Stromal cell of bone marrow (primary cell): ENCODE measurements at regions not wholly inside any gene's neighbourhood (a gene's known extent, or its start where the extent isn't known, plus 50 kb on each side); places are given as distances from the start of the nearest gene placed in this dataset.
"Not testable (repeated sequence)": the region's sequence is repeated elsewhere in the genome, so short reads cannot be mapped to it uniquely, and the experiment has no call there.

Source experiments
- DNase-seq: peaks from one replicate; pipeline ENCODE4 v3.0.0-alpha.2; 2012; ENCODE audit warnings: low read depth

DNA sequence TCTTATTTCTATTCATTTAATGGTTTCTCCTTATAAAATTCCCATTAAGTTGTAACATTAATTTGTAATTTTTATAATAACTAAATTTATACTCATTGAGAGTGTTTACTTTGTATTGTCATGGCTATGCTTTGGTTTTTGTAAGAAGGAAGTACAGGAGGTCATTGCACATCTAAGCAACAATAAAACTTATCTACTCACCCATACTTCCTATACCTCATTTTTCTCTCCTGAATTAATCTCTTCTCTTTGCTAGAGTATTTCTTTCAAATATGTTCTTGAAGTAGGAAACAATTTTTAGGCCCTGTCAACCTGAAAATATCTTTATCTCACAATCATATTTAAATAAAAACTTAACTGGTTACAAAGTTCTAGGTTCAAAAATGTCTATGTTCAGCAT is 95.4 kb upstream of the WDR11 start:
- DNase-seq = no peak

DNA sequence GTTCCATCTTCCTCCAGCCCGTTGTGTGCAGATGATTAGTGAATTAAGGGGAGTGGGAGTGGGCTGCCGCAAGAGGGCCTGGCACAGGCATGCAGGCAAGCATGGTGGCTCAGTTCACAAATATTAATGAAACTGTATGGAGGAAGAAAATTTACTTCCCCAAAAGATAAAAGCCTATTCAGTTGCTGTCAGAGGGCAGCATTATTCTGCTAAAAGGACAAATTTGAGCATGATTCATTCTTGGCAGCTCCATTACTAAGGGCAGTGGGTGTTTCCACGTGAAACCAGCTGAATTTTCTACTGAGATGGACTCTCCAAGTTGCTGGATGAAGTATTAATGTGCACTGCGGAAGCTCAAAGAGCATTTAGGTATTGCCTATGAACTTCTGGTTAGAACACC is 90.9 kb upstream of the WDR11 start:
- no peak for DNase-seq

DNA sequence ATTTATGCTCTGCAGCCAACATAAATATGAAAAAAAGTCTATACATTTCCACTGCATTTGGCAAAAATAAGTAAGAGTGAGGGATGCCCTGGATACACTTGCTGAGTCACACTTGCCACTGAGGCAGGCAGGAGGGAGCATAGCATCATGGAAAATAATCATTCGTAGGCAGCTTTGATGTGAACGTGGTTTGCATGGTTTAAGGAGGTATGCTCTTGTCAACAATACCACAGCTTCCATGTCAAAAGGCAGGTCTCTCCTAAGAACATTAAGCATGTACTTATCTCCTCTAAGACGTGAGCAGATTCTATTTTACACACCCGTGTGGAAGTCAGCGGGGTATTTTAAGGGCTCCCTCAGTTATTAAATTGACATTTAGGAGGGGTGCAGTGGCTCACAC is 89.2 kb upstream of the WDR11 start:
- no peak for DNase-seq

DNA sequence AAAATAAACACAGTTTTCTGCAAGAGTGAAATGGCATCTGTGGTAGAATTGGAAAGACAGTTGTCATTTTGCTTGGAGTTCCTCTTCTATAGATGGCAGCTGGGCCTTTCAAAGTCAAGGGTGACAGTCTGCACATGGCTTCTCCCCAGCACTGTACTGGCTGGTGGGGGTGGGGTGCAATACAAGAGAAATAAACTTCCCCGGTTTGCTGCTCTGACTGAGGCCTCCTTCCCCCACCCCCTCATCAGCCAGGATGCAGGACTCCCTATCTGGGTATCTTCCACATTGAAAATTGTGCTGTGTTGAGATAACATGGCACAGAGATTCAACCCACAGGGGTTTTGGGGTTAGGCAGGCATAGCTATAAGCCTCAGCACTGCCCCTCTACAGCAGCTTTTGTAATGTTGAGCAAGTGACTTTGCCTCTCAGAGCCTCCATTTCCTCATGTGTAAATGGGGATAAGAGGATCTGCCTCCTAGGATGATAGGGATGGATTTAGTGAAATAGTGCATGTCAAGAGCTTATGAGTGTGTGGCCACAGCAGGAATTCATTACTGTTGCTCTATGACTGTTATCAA is 85.8 kb upstream of the WDR11 start:
- no peak for DNase-seq

DNA sequence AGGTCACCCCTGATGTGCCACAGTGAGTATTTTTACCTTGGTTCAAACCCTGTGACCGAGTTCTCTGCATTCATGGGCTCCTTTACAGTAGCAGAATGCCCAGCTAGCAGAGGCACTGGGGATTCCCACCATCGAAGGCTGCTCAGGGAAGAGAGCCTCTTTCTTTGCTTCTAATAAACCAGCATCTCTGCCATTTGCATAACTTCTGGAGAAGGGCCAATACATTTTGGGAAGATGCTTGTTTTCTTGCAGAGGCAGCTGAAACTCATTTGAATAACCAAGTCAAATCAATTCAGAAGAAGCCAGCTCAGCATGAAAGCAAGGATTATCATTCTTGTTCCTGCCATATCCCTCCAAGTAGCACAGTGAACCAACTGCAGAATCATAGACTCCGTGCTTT is 82.9 kb upstream of the WDR11 start:
- DNase-seq = no peak

DNA sequence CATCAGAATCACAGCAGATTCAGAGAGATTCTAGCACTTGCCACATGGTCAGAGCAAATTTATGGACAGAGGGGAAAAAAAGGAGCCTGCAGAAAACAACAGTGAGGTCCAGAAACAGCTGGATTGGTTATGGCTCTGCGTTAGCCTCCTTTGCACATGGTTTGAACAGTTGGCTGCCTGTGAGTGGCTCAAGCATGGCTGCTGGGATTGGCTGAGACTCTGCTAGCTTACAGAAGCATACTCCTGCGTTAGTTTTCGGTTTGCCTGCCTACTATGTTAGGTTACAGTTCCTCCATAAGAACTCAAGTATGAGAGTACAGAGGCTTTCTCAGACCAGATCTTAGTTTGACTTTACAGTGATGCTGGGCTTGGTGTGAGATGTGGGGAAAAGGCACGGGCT is 80.7 kb upstream of the WDR11 start:
- DNase-seq = no peak

DNA sequence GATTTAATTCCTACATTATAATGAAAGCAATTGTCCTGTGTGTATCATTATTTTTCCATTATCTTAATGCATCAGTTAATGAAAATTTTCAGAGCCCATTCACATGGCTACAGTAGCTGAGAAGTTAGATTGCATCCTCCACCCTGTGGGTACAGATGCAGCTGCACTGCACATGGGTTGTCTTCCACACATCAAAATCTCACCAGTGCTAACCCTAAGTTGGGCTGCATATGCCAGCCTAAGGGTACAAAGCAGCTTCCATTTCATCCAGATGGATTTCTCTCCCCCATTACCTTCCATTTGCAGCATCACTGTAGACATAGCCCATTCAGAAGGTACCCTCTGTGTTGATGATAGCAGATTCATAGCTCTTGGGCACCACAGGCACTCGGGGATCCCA is 74.7 kb upstream of the WDR11 start:
- DNase-seq = no peak

DNA sequence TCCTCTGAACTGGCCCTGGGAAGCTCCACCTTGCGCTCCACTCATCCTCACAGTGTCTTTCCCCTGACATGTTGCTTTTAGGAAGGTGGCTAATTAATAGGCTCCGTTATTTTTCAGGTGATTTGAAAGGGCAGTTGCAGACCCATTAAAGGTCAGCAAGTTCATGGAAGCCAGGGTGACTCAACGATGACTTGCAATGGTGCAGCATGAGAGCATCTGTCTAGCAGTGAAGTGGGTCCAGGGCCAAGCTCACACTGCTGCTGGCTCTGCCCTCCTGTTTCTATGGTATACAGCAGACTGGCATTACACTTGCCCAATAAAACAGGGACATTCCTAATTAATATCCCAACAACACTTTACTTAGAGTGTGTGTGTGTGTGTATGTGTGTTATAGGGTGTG is 68.8 kb upstream of the WDR11 start:
- DNase-seq = no peak

DNA sequence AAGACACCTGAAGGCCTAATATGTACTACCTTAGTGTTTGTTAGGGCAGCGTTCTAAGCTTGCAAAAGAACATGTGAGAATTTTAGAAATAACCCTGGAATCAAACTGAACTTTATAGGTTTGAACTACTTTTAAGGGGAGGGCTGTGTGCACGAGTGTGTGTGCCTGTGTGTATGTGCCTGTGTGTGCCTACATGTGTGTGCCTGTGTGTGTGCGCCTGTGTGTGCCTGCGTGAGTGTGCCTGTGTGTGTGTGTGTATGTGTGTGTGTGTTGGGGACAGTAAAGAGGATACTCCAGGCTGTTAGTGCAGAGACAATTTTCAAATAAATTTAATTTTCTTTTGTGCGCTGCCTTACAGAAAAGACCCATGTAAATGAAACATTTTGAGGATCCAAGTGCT is 68.1 kb upstream of the WDR11 start:
- DNase-seq = no peak

DNA sequence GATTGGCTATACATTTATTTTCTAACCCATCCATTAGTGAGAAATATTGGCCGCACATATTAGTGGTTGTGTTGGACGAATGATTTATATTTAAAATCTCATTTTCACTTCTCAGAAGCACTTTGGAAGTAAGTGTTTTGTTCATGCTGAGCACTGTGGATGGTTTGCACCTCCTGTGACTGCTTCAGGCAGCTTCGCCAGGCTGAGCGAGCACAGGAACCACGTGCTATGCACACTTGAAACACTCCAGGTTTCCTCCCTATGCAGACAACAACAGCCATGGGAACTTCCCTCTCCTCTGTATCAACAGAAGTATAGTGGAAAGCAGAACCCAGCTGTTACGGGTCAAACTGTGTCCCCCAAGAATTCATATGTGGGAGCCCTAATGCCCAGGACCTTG is 67.3 kb upstream of the WDR11 start:
- DNase-seq = no peak

DNA sequence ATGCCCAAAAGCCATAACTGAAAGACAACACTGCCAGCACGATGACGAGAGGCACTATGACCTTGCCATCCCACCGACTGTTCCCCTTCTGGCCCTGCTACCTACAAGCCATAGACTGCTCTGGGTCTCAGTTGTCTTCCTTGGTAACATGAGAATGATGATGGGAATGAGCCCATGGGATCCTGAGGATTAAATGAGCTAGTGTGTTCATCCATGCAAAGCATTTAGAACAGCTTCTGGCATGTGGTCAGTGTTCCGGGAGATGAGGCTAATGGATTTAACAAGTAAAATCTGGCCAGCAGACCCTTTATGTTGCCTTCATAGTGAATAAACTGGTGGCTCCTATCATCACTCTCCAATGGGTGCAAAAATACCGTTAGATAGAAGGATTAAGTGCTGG is 62.4 kb upstream of the WDR11 start:
- no peak for DNase-seq

DNA sequence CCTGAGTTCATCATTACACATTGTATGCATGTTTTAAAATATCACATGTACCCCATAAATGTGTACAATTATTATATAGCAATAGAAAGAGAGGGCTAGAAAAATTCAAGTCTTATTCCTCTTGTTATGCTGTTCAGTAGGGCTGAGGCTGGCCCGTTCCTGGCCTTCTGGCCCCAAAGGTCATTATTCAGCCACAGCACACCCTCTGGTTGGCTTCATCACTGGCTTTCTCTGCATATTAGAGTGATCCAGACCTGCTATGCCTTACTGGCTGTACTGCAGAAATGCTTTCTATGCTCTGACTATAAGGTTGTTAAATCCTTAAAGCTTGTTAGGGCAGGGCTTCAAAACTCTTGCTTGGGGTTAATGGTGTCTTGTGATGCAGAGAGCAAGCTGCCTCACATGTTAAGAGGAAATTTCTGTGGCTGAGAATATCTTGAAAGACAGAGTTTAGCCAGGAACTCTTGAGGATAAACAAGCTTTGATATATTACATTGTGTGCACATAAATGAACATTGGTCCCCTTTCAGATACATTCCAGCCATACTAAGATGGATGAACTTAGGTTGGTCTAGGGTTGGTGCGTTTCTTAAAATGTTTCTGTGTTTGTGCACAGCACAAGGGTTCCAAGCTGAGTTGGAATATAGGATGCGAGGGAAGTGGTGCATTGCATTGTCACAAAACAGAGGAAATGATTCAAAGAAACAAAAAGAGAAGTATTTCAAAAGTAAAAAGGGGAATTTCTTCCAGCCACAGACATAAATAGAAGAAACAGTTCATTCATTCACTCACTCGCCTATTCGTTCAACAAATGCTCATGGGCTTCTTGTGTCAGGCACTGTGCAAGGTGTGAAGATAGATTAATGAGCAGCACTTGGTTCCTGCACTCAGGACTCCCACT is 61.6 kb upstream of the WDR11 start:
- DNase-seq = no peak

DNA sequence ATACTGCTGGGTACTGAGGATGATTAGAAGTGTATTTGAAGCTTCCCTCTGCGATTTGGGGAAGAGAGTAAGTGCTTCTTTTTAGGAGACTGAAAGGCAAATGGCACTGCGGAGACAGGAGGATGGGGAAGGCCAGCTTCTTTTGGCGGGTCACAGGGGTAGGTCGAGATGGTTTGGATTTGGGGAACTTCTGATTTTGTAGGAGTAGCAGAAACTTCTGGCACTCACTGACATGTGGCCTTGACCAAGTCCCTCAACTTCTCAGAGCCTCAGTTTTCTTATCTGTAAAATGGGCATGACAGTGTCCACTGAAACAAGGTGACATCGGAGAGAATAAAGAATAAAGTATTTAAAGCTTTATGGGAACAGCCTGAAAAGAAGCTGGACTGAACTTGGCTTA is 59.8 kb upstream of the WDR11 start:
- no peak for DNase-seq

DNA sequence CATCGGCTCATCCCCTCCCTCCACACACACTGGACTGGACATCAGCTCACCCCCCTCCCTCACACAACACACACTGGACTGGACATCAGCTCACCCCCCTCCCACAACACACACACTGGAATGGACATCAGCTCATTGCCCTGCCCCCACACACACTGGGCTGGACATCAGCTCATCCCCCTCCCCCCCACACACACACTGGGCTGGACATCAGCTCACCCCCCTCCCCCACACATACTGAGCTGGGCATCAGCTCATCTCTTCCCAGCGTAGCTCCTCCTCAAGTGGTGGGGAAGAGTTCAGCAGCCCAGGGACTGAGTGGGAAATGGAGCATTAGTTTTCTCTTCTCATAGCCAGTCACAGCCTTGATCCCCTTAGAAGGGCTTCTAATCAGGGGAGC is 58.1 kb upstream of the WDR11 start:
- no peak for DNase-seq

DNA sequence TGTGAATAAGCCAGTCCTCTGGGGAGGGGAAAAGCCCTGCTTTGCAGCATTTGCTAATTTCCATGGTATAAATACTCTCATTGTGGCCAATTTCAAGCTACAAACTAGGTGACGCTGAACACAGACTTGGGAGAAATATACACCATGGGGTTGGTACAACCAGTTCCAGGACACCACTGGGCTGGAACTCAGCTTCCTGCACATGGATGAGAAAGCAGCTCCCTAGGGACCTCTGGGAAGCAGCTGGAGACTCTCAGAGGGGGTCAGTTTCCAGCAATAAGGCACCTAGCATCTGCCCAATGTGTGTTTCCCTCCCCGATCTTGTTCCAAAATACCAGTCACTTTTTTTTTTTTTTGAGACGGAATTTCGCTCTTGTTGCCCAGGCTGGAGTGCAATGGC is 56.8 kb upstream of the WDR11 start:
- no peak for DNase-seq

DNA sequence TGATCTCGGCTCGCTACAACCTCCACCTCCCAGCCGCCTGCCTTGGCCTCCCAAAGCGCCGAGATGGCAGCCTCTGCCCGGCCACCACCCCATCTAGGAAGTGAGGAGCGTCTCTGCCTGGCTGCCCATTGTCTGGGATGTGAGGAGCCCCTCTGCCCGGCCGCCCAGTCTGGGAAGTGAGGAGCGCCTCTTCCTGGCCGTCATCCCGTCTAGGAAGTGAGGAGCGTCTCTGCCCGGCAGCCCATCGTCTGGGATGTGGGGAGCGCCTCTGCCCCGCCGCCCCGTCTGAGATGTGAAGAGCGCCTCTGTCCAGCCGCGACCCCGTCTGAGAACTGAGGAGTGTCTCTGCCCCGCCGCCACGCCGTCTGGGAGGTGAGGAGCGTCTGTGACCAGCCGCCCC is 52.9 kb upstream of the WDR11 start:
- not testable (repeated sequence) for DNase-seq

DNA sequence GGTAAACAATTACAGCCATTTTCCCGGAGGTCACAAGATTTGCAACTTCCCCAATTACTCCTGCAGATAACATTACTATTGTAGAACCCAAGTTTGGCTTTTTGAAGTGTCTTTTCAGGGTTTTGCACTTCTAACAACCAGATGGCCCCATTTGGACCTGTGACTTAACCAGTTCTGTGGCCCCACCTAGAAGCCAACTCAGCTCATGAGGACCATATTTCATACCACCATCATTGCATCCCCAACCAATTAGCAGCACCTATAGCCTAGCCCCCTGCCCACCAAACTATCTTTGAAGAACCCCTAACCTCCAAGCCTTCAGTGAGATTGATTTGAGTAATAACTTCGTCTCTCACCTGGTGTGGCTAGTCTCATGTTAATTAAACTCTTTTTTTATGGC is 51.3 kb upstream of the WDR11 start:
- DNase-seq = no peak

DNA sequence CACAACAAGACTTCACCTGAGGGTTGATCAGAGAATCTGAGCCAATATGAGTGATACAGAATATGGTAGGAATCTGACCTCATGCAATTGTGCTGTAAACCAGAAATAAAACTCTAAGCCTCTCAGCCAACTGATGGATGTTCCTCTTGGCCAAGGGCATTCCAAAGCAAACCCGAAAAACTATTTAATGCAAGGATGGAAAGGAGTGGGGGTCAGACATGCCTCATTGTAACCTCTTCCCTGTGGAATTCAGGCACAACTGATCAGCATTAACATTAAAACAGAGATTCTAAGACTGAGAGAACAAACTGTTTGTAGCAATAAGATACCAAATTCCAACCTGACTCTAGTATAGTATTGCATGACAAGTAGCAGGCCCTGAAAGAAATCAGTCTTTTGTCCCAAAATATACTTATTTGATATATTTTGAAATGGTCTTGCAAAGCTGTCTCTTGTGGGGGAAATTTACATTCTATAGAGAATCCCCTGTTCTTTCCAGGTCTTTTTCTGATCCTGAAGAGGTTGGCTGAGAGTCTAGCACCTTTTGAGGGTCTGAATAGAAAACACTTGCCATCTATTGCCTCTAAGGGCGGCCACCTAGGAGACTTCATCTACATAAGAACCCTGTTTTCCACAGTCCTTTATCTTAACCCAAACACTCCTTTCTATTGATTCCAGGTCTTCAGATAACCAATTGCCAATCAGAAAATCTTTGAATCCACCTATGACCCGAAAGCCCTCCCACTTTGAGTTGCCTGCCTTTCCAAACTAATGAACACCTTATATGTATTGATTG is 50.4 kb upstream of the WDR11 start:
- DNase-seq = no peak
